Nephron (organoid): ENCODE measurements at regions not wholly inside any gene's neighbourhood (a gene's known extent, or its start where the extent isn't known, plus 50 kb on each side); places are given as distances from the start of the nearest gene placed in this dataset.

ENCODE experiments used
- H3K27ac Mint-ChIP-seq, 3 experiments: 2 replicates each; pipeline ENCODE4 v1.8.0; 2020; ENCODE audit warnings: mixed read lengths in 3 of 3, mild to moderate bottlenecking in 2 of 3, moderate library complexity in 1 of 3
- H3K27me3 Mint-ChIP-seq: 2 replicates; pipeline ENCODE4 v1.8.0; 2021; ENCODE audit warnings: low read depth, mild to moderate bottlenecking, moderate library complexity, mixed read lengths
- H3K36me3 Mint-ChIP-seq: 2 replicates; pipeline ENCODE4 v1.8.0; 2020; ENCODE audit warnings: low read depth, mixed read lengths
- H3K4me1 Mint-ChIP-seq: 2 replicates; pipeline ENCODE4 v1.8.0; 2020; ENCODE audit warnings: mixed read lengths
- H3K4me3 Mint-ChIP-seq, 3 experiments: 2 replicates each; pipeline ENCODE4 v1.8.0; 2020; ENCODE audit warnings: mild to moderate bottlenecking in 3 of 3, mixed read lengths in 3 of 3, moderate library complexity in 2 of 3
- H3K9me3 Mint-ChIP-seq: 2 replicates; pipeline ENCODE4 v1.8.0; 2020; ENCODE audit warnings: mixed read lengths
- TF ChIP-seq, protein P1 (sequence below), 3 experiments: fragments of 200-600 bp; sonication (generic); IDR thresholded peaks; one replicate each; pipeline ENCODE4 v1.5.0; 2021; ENCODE audit warnings: antibody characterized with exemption in 3 of 3; ENCODE audit not compliant: unreplicated experiment in 3 of 3

DNA sequence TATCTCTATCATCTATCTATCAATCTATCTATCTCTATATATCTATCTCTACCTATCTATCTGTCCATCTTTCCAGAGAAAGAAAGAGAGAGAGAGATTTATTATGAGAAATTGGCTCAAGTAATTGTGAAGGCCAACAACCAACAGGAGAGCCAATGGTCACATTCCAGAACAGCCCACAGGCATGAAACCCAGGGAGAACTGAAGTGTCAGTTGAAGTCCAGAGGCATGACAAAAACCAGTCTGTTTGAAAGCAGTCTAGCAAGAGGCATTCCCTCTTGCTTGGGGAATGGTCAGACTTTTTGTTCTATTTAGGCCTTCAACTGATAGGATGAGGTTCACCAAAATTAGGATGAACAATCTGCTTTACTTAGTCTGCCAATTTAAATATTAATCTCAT lies 87.6 kb upstream of the PLCXD3 start:
- Mint-ChIP-seq H3K27me3 (peaks cover 4% of the 10 kb centered on the region), H3K27ac (no peak overlapping the region), H3K36me3 (no peaks in the 10 kb centered on the region), H3K9me3 (no peaks in the 10 kb centered on the region), H3K4me3 (no peak overlapping the region), H3K4me1 (no peaks in the 10 kb centered on the region)
- TF ChIP-seq, protein P1, sequence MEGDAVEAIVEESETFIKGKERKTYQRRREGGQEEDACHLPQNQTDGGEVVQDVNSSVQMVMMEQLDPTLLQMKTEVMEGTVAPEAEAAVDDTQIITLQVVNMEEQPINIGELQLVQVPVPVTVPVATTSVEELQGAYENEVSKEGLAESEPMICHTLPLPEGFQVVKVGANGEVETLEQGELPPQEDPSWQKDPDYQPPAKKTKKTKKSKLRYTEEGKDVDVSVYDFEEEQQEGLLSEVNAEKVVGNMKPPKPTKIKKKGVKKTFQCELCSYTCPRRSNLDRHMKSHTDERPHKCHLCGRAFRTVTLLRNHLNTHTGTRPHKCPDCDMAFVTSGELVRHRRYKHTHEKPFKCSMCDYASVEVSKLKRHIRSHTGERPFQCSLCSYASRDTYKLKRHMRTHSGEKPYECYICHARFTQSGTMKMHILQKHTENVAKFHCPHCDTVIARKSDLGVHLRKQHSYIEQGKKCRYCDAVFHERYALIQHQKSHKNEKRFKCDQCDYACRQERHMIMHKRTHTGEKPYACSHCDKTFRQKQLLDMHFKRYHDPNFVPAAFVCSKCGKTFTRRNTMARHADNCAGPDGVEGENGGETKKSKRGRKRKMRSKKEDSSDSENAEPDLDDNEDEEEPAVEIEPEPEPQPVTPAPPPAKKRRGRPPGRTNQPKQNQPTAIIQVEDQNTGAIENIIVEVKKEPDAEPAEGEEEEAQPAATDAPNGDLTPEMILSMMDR (IDR thresholded peaks at IDR 0.05; ENCODE audit: unreplicated experiment in 3 of 3), result no peak

DNA sequence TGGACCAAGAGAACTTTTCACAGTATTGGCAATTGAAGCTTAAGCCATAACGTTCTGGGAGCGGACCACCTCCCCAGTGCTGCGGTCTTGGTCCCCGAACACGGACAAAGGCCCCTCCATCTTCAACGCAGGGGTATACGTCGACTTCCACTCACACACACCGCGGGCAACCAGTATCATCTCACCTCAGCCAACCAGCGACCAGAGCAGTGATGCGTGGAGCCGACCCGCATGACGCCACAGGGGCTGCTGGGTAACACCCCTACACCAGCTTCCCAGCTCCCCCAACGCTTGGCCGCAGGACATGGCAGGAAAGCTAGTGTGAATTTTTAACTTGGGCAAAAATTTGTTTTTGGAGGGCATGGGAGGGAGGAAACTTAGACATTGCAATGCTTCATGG lies 77.3 kb upstream of the PLCXD3 start:
- no peak overlapping the region for H3K4me3 Mint-ChIP-seq
- H3K36me3 Mint-ChIP-seq, result no peaks in the 10 kb centered on the region
- no peaks in the 10 kb centered on the region for H3K4me1 Mint-ChIP-seq
- no peak overlapping the region for H3K27ac Mint-ChIP-seq
- H3K27me3 Mint-ChIP-seq, result no peaks in the 10 kb centered on the region
- no peaks in the 10 kb centered on the region for H3K9me3 Mint-ChIP-seq
- TF ChIP-seq, protein P1 (IDR thresholded peaks at IDR 0.05; ENCODE audit: unreplicated experiment in 3 of 3), result no peak

DNA sequence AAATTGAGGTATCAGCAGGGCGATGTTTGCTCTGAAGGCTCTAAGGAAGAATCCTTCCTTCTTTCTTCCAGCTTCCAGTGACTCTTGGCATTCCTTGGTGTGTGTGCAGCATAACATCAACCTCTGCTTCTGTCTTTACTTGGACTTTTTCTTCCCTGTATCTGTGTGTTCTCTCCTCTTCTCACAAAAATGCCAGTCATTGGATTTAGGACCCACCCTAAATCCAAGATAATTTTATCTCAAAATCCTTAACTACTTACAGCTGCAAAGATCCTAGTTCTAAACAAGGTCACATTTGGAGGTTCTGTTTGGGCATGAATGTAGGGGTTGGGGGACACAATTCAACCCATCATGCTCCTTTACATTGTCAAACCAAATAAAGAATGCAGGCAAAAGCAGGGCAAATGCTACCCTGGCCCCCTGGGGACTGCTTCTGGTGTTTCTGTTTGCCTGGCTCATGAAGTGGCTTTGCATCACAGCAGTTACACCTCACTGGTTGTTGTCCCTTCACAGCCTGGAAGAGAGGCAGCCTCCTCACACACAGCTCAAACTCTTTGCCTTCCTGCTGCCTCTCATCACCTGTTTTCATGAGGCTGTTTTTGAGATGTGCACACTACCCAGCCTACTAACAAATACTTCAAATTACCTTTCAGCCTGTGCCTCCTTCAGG lies 64.8 kb upstream of the PLCXD3 start:
- TF ChIP-seq, protein P1 (IDR thresholded peaks at IDR 0.05; ENCODE audit: unreplicated experiment in 3 of 3), result no peak
- Mint-ChIP-seq H3K9me3 (peaks cover 8% of the 10 kb centered on the region), H3K27me3 (no peaks in the 10 kb centered on the region), H3K36me3 (no peaks in the 10 kb centered on the region), H3K4me1 (no peaks in the 10 kb centered on the region), H3K4me3 (no peak overlapping the region), H3K27ac (no peak overlapping the region)

DNA sequence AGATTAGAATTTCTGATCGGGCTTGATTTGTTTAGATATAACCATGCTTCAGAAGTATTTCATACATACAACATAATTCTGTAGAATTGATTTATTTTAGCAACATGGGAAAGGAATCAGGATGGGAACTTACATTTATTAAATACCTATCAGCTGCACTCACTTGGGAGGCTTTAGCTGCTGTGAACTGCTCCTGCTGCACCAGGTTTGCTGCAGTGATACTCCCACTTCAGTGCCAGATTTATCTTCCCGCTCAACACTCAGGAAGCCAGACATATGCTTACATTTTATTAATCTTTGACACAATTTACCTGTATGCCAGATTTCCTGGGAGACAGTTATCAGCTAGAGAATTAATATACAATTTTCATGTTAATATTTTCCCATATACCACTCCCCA lies 64.0 kb upstream of the PLCXD3 start:
- TF ChIP-seq, protein P1 (IDR thresholded peaks at IDR 0.05; ENCODE audit: unreplicated experiment in 3 of 3), result no peak
- H3K27me3 Mint-ChIP-seq, result no peaks in the 10 kb centered on the region
- H3K36me3 Mint-ChIP-seq, result no peaks in the 10 kb centered on the region
- no peaks in the 10 kb centered on the region for H3K4me1 Mint-ChIP-seq
- no peak overlapping the region for H3K27ac Mint-ChIP-seq
- peaks cover 11% of the 10 kb centered on the region for H3K9me3 Mint-ChIP-seq
- H3K4me3 Mint-ChIP-seq, result no peak overlapping the region
